ENCODE measurements at regions not wholly inside any gene's neighbourhood (a gene's known extent, or its start where the extent isn't known, plus 50 kb on each side); places are given as distances from the start of the nearest gene placed in this dataset.

GRCh38 chr4:138063581-138063980 lies 178.6 kb downstream of the SLC7A11 start:
- TF ChIP-seq CTCF (tag by site-specific recombination; IDR thresholded peaks at IDR 0.05) (no peak), PRDM1 (tag by site-specific recombination; IDR thresholded peaks at IDR 0.05) (no peak), ZIC2 (tag by site-specific recombination; IDR thresholded peaks at IDR 0.05) (no peak), ZFP3 (tag by site-specific recombination; IDR thresholded peaks at IDR 0.05; ENCODE audit: low read depth) (no peak), ZNF785 (tag by site-specific recombination; IDR thresholded peaks at IDR 0.05) (no peak), HOXA7 (CRISPR knock-in tag; IDR thresholded peaks at IDR 0.05; ENCODE audit: borderline replicate concordance) (no peak), ZNF76 (tag by site-specific recombination; IDR thresholded peaks at IDR 0.05; ENCODE audit: borderline replicate concordance, low read depth) (no peak), ZSCAN18 (tag by site-specific recombination; IDR thresholded peaks at IDR 0.05) (no peak)

Data from HEK293 (cell line).